HG03280 (cell line): ENCODE measurements at regions not wholly inside any gene's neighbourhood (a gene's known extent, or its start where the extent isn't known, plus 50 kb on each side); places are given as distances from the start of the nearest gene placed in this dataset.
"Not testable (repeated sequence)": the region's sequence is repeated elsewhere in the genome, so short reads cannot be mapped to it uniquely, and the experiment has no call there.

Experiments
- ATAC-seq: cut with Tn5 transposase; IDR thresholded peaks from one replicate; pipeline ENCODE4 v1.9.1; 2021; ENCODE audit warnings: mild to moderate bottlenecking, moderate library complexity; ENCODE audit not compliant: unreplicated experiment

GRCh38 chr10:58068809-58069208 lies 198.9 kb downstream of the IPMK start:
- ATAC-seq = no peak

GRCh38 chr10:58066979-58067378 lies 200.7 kb downstream of the IPMK start:
- no peak for ATAC-seq

DNA sequence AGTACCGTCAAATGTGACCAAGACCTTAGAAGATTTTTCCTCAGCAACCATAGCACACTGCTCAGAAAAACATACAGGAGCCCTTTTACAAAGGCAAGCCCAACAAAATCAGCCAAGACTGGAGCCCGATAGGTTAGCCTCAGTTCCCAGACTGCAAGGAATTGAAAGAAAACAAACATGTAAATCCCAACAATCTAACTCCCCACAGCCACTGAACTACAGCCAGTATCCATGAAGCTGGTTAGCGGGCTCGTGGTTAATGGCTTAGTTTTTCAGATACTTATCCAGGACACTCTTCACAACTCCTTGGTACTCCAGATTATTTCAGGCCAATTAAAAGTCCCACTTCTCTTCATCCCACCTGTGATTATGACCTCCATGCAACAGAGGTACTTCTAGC lies 201.6 kb downstream of the IPMK start:
- ATAC-seq = no peak

DNA sequence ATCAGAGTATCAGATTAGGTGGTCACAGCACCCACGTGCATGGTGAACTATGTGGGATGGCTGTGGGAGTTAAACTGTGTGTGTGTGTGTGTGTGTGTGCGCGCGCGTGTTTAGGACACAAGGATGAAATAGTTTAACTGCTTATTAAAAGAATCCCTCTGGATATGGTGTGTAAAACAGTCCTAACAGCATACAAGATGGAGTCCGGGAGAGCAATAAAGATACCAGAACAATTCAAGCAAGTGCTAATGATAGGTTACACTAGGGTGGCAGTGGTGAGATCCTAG lies 202.2 kb downstream of the IPMK start:
- no peak for ATAC-seq

DNA sequence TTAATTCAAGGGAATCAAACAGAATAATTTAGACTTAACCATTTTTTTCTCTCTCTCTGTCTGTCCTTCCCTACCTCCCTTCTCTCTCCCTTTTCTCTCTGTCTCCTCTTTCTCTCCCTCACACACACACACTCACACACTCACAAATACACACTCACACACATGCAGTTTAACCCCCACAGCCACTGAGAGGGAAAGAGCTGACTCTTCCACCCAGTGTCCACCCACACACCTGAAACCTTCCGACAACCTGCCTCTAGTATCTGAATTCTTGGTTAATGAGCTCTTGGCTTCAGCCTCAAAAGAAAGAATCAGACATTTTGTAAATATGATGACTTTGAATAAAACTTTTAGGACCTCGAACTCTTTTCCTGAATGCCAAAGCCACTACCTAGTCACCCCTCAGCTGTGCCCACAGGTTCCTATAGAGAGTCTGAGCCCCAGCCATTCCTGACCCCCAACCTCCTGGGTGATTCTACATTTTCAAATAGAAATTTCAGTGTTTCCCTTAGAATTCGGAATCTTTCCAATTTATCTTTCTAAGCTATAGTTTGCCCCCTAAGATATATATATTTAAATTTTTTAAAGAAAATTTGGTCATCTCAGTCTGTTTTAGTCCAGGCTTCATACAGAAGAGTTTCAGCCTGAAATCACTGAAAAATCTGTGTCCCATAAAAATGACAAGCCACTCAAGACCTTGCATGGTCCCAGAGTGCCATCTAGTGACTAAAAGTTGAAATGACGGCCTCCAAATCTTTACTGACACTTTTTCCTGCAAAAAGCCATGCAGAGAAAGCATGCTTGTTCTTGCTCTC lies 202.8 kb downstream of the IPMK start:
- no peak for ATAC-seq

- no peak for ATAC-seq
Measured at GRCh38 chr10:58063861-58064480, 203.7 kb downstream of the IPMK start.

DNA sequence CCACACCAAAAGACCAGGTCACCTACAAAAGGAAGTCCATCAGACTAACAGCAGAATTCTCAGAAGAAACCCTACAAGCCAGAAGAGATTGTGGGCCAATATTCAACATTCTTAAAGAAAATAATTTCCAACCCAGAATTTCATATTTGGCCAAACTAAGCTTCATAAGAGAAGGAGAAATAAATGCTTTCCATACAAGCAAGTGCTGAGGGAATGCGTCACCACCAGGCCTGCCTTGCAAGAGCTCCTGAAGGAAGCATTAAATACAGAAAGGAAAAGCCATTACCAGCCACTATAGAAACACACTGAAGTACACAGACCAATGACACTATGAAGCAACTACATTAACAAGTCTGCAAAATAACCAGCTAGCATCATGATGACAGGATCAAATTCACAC lies 209.0 kb downstream of the IPMK start:
- ATAC-seq = not testable (repeated sequence)

- no peak for ATAC-seq
Measured at GRCh38 chr10:58054881-58055280, 212.8 kb downstream of the IPMK start.

- no peak for ATAC-seq
Measured at GRCh38 chr10:58052772-58053171, 214.9 kb downstream of the IPMK start.

DNA sequence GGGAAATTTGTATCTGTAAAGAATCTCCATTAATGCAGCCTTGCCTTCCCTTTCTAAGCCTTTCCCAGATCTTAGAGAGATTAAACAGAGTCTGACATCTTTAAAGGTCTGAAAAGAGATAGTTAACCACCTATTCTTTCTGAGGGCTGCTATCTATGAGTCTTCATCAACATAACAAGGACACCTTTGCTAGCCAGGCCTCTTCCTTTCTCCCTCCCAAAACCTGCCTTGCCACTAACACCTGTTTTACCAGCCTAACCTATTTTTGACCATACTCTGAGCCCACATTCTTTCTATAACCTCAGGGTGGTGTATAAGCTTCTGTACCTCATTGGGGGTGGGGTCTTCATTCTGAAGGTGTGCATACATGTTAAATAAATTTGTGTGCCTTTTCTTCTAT lies 217.1 kb downstream of the IPMK start:
- ATAC-seq = no peak

GRCh38 chr10:58048936-58049335 lies 218.8 kb downstream of the IPMK start:
- no peak for ATAC-seq

GRCh38 chr10:58044072-58044471 lies 223.6 kb downstream of the IPMK start:
- ATAC-seq = no peak

DNA sequence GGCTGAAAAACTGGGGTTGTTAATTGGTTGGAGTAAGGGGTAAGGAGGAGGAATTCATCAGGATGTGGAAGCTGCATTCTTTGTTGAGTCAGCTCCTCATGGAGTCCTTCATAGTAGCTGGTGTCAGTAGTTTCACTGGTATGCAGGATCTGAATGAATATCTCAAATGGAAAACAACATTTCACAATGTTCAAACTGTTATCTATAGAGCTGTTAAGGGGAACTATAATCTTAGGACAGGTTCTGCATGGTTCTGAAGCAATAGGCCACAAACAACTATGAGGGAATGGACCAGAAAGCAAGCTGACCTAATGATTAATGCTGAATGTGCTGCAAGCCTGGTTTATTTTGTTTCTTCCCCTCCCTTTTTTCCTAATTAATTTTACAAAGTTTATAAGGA lies 225.8 kb downstream of the IPMK start:
- no peak for ATAC-seq

GRCh38 chr10:58030208-58030607 lies 237.5 kb downstream of the IPMK start:
- ATAC-seq = no peak

- no peak for ATAC-seq
Measured at GRCh38 chr10:58028597-58029366, 238.9 kb downstream of the IPMK start.

DNA sequence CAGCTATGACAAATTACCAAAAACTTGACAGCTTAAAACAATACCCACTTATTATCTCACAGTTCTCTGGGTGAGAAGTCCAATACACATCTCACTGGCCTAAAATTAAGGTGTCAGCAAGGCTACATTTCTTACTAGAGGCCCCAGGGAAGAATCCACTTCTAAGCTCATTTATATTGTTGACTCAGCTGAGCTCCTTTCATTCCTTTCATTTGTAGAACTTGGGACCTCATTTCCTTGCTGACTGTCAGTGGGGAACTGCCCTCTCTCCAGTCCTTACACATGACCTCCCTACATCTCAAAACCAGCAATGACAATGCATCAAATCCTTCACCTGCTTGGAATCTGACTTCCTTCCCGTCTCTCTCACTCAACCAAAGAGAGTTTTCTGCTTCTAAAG lies 240.3 kb downstream of the IPMK start:
- no peak for ATAC-seq

DNA sequence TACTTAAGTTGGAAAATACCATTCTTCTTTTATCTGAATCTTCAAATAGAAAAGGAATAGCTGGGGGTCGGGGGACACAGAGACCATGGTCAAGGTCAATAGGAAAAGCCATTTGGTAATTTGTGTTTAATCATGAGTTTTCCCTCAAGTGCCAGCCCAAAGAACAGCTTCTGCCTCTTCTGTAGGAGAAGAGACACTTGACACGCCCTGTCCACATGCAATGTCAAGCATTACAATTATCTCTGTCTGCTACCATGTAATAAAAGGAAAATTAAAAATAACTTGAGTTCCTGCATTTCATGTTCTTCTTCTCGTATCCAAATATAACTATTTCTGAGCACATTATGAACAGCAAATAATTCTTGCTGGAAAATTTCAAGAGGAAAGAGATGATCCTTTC lies 241.7 kb downstream of the IPMK start:
- ATAC-seq = no peak

DNA sequence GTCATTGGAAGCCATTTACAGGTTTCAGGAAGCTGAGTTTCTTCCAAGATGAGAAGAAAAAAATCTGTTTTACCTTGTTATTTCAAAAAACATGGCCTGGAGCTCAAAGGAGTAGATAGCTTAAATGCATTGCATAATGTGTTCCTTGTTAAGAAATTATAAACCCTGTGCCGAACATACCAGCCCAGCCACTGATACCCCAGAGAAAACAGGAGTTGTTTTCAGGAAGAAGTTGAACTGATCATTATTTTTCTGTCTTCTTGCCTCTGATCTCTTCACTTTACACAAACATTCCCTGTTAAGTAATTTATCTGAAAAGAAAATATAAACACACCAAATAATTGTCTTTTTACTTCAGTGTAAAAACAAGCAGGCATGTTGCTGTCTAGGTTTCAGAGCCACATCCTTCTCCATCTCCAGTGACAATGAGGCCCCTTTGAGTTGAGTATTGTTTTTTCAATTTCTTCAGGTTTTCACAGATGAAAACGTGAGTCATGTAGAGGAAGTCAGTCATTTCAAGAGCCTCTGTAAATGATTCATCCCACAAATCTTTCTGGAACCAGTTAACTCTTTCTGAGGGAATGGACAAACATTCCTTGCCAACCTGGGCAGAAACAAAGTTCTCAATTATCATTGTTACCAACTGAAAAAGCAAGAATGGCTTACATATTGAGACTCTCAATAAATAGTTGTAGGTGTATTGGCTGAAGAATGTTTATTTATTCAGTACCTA lies 244.2 kb downstream of the IPMK start:
- ATAC-seq = no peak

GRCh38 chr10:58019863-58020537 lies 247.7 kb downstream of the IPMK start:
- ATAC-seq = no peak

GRCh38 chr10:58017719-58018367 lies 249.9 kb downstream of the IPMK start:
- ATAC-seq = no peak
